ENCODE measurements at regions not wholly inside any gene's neighbourhood (a gene's known extent, or its start where the extent isn't known, plus 50 kb on each side); places are given as distances from the start of the nearest gene placed in this dataset.

DNA sequence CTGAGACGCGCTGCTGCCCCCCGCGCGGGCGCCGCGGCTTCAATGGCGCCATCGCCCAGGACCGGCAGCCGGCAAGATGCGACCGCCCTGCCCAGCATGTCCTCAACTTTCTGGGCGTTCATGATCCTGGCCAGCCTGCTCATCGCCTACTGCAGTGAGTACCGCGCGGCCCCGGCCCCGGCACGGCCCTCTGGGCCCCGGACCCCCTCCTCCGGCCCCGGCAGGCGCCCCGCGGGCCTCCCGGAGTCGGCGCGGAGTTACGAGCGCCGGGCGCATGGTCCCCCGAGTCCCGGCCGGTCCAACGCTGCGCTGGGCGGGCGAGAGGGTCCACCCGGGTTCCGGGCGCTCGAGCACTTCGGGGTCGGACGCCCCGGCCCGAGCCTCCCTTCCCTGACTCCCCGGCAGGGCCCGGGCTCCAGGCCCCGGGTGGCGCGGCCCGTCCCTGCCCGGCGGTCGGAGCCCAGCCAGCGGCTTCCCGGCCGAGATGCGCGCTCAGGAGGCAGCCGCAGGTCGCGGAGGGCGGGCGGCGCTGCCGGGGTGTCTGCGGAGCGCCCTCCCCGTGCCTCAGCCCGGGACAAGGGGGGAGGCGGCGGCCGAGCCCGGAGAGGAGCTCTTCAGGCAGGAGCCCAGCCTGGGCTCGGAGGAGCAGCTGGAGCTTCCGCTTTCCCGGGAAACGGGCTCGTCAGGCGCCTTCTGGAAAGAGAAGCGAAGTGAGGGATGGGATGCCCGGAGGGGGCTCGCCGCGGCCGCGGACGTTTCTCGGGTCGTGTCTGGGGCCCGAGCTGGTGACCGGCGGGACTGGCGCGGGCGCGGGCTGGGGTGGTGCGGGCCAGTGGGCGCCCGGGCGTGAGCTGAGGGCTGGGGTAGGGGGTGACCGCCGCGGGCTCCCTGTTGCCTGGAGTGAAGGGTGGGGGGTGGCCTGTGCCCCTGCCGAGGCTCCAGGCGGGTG lies 1337.8 kb downstream of the BRD1 start:
- Histone ChIP-seq H4K20me1 (peaks cover 0 to 49% (median 13%) of the 10 kb centered on the region in 11 experiments; a peak in 10 of 22 replicates), H3K4me3 (no peak overlapping the region)
- TF ChIP-seq Cebpa-rat (IDR thresholded peaks at IDR 0.05) = no peak

DNA sequence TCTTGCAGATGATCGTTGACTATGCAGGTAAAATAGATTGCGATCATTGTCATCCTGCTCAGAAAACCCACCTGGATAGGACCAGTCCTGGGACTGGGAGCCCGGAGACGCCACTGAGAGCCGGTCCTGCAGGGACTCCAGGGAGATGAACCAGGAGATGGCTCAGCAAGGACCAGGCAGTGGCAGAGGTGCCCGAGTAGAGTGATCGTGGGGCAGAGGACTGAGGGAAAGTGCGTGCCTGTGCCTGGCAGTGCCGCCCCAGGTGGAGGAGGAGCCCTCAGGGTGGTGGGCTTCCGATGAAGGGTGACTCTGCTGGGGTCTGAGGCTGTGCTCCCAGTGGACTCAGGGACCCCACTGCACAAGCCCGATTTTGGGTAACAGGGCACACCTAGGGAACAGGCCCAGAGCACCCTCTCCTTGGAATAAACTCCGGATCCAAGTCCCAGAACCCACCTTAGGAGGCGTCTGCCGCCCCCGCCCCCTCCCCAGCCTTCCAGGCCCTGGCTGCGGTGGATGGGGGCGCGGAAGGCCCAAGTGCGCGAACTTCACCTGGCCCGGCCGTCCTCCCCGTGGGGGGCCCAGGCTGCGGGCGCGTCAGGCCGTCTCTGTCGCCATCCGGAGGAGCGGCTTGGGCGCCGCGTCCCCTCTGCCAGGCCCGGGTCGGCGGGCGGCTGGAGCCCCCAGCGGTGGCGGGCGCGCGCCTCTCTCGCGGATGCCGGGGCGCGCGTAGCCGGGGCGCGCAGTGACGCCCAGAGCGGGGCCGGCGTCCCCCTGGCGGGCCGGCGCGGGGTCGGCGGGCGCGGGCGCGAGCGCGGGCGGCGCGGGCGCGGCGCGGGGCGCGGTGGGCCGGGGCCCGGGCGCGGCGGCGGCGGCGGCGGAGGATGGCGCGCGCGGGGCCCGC lies 1338.8 kb downstream of the BRD1 start:
- TF ChIP-seq Cebpa-rat (IDR thresholded peaks at IDR 0.05) = no peak
- H3K27me3 ChIP-seq = peaks cover 41 to 49% (median 46%) of the 10 kb centered on the region in 11 experiments
- peaks cover 0 to 8% (median 0%) of the 10 kb centered on the region in 10 experiments; a peak in 8 of 20 replicates for H3K4me1 ChIP-seq
- H3K9ac ChIP-seq = no peak overlapping the region
- H3K27ac ChIP-seq = no peak overlapping the region
- no peak overlapping the region for H3K4me2 ChIP-seq
- H3K36me3 ChIP-seq = no peaks in the 10 kb centered on the region
- H3K9me3 ChIP-seq (replicated peaks in 1 of 11) = no peaks in the 10 kb centered on the region
- H3K4me3 ChIP-seq = no peak overlapping the region
- peaks cover 0 to 39% (median 13%) of the 10 kb centered on the region in 11 experiments; a peak in 10 of 22 replicates for H4K20me1 ChIP-seq

More for the DNA sequence above, 1337.8 kb downstream of the BRD1 start:
- H3K4me2 ChIP-seq = no peak overlapping the region
- no peaks in the 10 kb centered on the region for H3K36me3 ChIP-seq
- peaks cover 0 to 8% (median 0%) of the 10 kb centered on the region in 10 experiments; a peak in 8 of 20 replicates for H3K4me1 ChIP-seq
- H3K27ac ChIP-seq = no peak overlapping the region
- H3K27me3 ChIP-seq = peaks cover 41 to 49% (median 46%) of the 10 kb centered on the region in 11 experiments
- no peak overlapping the region for H3K9ac ChIP-seq
- H3K9me3 ChIP-seq (replicated peaks in 1 of 11) = no peaks in the 10 kb centered on the region

DNA sequence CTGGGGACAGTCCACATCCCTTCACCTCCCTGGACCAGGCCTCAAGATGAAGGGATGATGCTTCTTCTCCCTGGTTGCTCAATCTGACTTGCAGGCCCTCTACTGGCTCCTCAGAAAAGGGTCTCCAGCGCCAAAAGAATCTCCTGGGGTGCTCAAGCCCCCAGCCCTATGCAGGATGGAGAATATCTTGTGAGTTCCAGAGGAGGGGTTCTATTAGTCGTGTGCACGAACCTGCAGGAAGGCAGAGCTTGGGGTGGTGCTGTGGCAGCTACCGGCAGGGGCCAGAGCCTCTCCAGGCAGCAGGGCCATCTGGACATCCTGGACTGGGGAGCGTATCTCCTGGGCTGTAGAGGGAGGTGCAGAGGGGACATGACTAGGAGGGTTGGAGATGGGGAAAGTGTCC lies 1339.5 kb downstream of the BRD1 start:
- Histone ChIP-seq H3K4me1 (peaks cover 0 to 8% (median 0%) of the 10 kb centered on the region in 10 experiments; a peak in 8 of 20 replicates), H3K4me3 (no peak overlapping the region), H3K9me3 (replicated peaks in 1 of 11) (no peaks in the 10 kb centered on the region), H3K9ac (no peak overlapping the region), H3K27ac (no peak overlapping the region), H3K36me3 (no peaks in the 10 kb centered on the region), H3K4me2 (no peak overlapping the region), H3K27me3 (peaks cover 41 to 49% (median 46%) of the 10 kb centered on the region in 11 experiments), H4K20me1 (peaks cover 0 to 38% (median 13%) of the 10 kb centered on the region in 11 experiments; a peak in 10 of 22 replicates)
- TF ChIP-seq Cebpa-rat (IDR thresholded peaks at IDR 0.05) = no peak

DNA sequence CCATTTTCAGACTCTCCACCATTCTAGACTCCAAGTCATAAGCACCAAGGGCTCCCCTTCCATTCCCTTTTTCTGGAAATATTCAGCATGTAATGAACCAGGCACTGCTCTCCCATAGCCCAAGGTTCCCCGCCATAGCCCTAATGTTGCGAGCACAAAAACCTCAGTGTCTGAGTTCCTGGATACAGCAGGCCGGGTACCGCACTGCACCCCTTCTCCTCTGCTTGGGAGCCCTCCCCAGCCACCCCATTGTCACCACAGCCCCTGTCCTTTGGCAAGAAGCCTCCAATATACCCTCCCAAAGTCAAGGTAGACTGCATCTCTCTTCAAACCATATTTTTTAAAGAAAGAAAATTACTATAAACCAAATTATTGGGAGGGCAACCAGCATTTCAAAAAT lies 1341.1 kb downstream of the BRD1 start:
- Histone ChIP-seq H3K4me2 (no peak overlapping the region), H3K4me1 (0 out of 20 replicates have a peak, but pooled peaks cover 0 to 4% (median 0%) of the 10 kb centered on the region in 10 experiments), H4K20me1 (peaks cover 0 to 31% (median 13%) of the 10 kb centered on the region in 11 experiments; a peak in 10 of 22 replicates), H3K9me3 (replicated peaks in 1 of 11) (no peaks in the 10 kb centered on the region), H3K27me3 (peaks cover 36 to 41% (median 38%) of the 10 kb centered on the region in 11 experiments), H3K36me3 (no peaks in the 10 kb centered on the region), H3K9ac (no peak overlapping the region), H3K4me3 (no peak overlapping the region), H3K27ac (no peak overlapping the region)
- no peak for TF ChIP-seq Cebpa-rat (IDR thresholded peaks at IDR 0.05)

DNA sequence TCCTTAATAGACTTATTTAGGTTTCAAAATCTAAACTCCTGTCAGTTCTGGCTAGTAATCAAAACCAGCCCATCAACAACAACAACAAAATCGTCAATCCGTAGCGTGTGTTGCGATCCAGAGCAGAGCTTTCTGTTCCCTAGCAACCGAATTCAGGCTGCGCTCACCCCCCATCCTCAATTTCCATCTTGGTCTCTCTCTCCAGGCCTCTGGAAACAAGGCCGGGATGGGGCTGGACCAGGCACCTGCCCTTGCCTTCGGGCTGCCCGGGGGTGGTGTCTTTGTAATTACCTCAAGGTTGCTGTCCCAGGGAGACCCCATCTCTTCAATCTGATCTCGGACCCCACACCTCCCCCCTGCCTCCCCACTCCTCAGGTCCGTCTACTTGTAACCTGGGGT lies 1341.5 kb downstream of the BRD1 start:
- Histone ChIP-seq H3K27me3 (peaks cover 32 to 37% (median 34%) of the 10 kb centered on the region in 11 experiments), H3K27ac (no peak overlapping the region), H3K4me2 (no peak overlapping the region), H3K9ac (no peak overlapping the region), H3K4me1 (0 out of 20 replicates have a peak, but pooled peaks cover 0 to 4% (median 0%) of the 10 kb centered on the region in 10 experiments), H3K4me3 (no peak overlapping the region), H3K36me3 (no peaks in the 10 kb centered on the region), H3K9me3 (replicated peaks in 1 of 11) (no peaks in the 10 kb centered on the region), H4K20me1 (peaks cover 0 to 27% (median 11%) of the 10 kb centered on the region in 11 experiments; a peak in 10 of 22 replicates)
- no peak for TF ChIP-seq Cebpa-rat (IDR thresholded peaks at IDR 0.05)

DNA sequence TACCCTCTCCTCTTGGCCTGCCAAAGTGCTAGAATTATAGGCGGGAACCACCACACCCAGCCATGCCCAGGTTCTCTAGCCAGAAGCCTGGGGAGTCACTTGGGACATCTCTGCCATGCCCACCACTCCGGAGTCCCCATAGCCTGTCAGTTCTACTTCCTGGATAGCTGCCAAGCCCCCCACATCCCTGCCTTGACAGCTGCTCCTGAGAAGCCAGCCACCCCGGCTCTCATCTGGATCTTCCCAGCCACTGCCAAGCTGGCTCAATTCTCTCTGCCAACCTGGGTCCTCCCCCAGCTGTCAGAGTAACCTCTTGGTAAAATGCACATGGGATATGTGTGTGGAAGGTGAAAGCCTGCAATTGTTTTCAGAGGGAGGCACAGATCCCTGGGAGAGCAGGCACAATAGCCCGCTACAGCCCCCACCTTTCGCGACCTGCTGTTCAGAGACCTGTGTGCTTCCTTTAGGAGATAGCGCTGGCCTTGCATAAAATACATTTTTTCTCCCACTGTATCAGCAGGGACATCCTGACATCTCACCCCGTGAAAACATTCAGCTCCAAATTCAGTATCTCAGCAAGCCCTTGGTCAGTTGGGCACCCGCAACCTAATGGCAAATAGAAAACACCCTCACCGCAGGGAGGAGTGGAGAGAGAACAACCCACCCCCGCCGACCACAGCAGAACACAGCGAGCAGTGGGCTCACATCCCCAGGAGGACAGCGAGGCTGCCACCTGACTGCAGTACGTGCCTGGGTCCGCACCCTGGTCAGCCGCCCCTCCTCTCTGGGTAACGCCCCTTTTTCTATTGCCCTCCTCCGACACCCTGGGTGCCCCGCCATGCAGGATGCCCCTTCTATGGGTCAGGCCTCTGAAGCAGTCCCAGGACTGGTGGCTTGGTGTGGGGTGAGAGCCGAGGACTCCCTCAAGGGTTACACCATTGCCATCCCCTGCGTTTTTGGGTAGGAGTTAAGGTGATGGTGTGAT lies 1342.2 kb downstream of the BRD1 start:
- Histone ChIP-seq H3K4me2 (no peak overlapping the region), H3K27me3 (peaks cover 25 to 30% (median 27%) of the 10 kb centered on the region in 11 experiments), H4K20me1 (peaks cover 0 to 20% (median 7%) of the 10 kb centered on the region in 11 experiments; a peak in 8 of 22 replicates)

DNA sequence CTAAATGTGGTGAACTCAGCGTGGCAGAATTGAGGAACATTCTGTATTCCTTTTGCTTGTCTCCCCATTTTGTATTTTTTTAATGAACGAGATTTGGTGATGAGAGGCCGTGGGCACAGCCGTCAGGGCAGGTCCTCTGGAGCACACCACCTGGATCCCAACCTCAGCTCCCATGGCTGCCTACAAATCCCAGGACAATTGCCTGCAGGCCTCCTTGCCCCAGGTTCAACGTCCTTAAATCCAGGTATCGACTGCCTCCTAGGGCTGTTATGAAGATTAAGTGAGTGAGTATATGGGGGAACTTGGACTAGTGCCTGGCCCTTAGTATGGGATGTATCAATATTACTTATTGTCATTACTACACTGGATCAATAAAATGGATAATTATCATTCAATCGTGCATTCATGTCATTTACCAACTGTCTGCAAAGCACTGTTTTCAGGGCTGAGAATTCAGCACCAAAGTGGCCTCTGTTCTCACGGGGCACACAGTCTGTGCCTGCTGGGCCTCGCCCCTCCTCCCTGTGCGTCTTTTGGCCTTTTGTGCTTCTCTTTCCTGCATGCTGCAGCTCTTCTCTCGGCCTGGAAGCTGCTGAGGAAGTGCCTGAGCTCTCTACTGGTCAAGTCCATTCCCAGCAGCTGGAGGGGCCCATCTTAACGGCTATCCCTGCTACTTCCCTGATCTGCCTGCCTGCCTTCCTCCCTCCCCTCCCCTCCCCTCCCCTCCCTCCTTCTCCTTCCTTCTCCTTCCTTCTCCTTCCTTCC lies 1343.7 kb downstream of the BRD1 start:
- H3K27ac ChIP-seq = no peak overlapping the region

More for the DNA sequence above, 1342.2 kb downstream of the BRD1 start:
- Histone ChIP-seq H3K9ac (no peak overlapping the region), H3K9me3 (replicated peaks in 1 of 11) (no peaks in the 10 kb centered on the region), H3K4me3 (no peak overlapping the region), H3K27ac (no peak overlapping the region), H3K36me3 (no peaks in the 10 kb centered on the region), H3K4me1 (0 out of 20 replicates have a peak, but pooled peaks cover 0 to 4% (median 0%) of the 10 kb centered on the region in 10 experiments)
- TF ChIP-seq Cebpa-rat (IDR thresholded peaks at IDR 0.05) = no peak

More for the DNA sequence above, 1343.7 kb downstream of the BRD1 start:
- Histone ChIP-seq H3K4me2 (no peak overlapping the region), H3K27me3 (peaks cover 11 to 16% (median 13%) of the 10 kb centered on the region in 11 experiments), H3K36me3 (no peaks in the 10 kb centered on the region), H4K20me1 (peaks cover 0 to 10% (median 0%) of the 10 kb centered on the region in 11 experiments; a peak in 4 of 22 replicates), H3K9me3 (replicated peaks in 1 of 11) (no peaks in the 10 kb centered on the region), H3K4me3 (no peak overlapping the region), H3K4me1 (0 out of 20 replicates have a peak, but pooled peaks cover 0 to 4% (median 0%) of the 10 kb centered on the region in 10 experiments), H3K9ac (no peak overlapping the region)
- no peak for TF ChIP-seq Cebpa-rat (IDR thresholded peaks at IDR 0.05)
